K562 (cell line): ENCODE measurements at regions not wholly inside any gene's neighbourhood (a gene's known extent, or its start where the extent isn't known, plus 50 kb on each side); places are given as distances from the start of the nearest gene placed in this dataset.

ENCODE experiments used
- GATAD2A ChIP-seq: fragments of 450-650 bp; IDR thresholded peaks from 2 replicates; pipeline ENCODE4 v1.6.1; 2017
- HNRNPUL1 ChIP-seq: fragments of 200-400 bp; formaldehyde crosslinking; IDR thresholded peaks from 2 replicates; pipeline ENCODE4 v1.6.1; 2017; ENCODE audit warnings: low read length
- MAFF ChIP-seq: IDR thresholded peaks from 2 replicates; pipeline ENCODE4 v1.6.1; 2012; ENCODE audit warnings: low read length, improper control_type of control experiment
- NFATC3 ChIP-seq: fragments of 450-650 bp; IDR thresholded peaks from 2 replicates; pipeline ENCODE4 v1.6.1; 2017; ENCODE audit warnings: mild to moderate bottlenecking
- PKNOX1 ChIP-seq: fragments of 450-650 bp; IDR thresholded peaks from 2 replicates; pipeline ENCODE4 v1.6.1; 2016
- TAL1 ChIP-seq: fragments of 450-650 bp; IDR thresholded peaks from 2 replicates; pipeline ENCODE4 v1.6.1; 2016; ENCODE audit warnings: mild to moderate bottlenecking
- THRAP3 ChIP-seq: fragments of 450-650 bp; IDR thresholded peaks from 2 replicates; pipeline ENCODE4 v1.6.1; 2016; ENCODE audit warnings: mild to moderate bottlenecking, inconsistent platforms, borderline replicate concordance
- ZBTB9 ChIP-seq: fragments of 450-650 bp; formaldehyde crosslinking; IDR thresholded peaks from 2 replicates; pipeline ENCODE4 v1.4.0; 2020; ENCODE audit warnings: mild to moderate bottlenecking, moderate library complexity
- ZNF561 ChIP-seq: fragments of 450-650 bp; formaldehyde crosslinking; conservative IDR thresholded peaks from 2 replicates; pipeline ENCODE4 v1.4.0; 2020; ENCODE audit warnings: mild to moderate bottlenecking, moderate library complexity
- TF ChIP-seq, protein P1 (sequence below), 2 experiments: IDR thresholded peaks; 2 replicates each; pipeline ENCODE4 v1.6.1; 2012; ENCODE audit warnings: improper control_type of control experiment in 2 of 2, low read depth in 2 of 2, low read length in 2 of 2, borderline replicate concordance in 1 of 2

- TF ChIP-seq ZBTB9 (CRISPR knock-in tag) (no peak), TAL1 (no peak), ZNF561 (CRISPR knock-in tag) (no peak), MAFF (no peak), PKNOX1 (no peak), NFATC3 (no peak), HNRNPUL1 (no peak), GATAD2A (no peak), THRAP3 (no peak)
- TF ChIP-seq, protein P1, sequence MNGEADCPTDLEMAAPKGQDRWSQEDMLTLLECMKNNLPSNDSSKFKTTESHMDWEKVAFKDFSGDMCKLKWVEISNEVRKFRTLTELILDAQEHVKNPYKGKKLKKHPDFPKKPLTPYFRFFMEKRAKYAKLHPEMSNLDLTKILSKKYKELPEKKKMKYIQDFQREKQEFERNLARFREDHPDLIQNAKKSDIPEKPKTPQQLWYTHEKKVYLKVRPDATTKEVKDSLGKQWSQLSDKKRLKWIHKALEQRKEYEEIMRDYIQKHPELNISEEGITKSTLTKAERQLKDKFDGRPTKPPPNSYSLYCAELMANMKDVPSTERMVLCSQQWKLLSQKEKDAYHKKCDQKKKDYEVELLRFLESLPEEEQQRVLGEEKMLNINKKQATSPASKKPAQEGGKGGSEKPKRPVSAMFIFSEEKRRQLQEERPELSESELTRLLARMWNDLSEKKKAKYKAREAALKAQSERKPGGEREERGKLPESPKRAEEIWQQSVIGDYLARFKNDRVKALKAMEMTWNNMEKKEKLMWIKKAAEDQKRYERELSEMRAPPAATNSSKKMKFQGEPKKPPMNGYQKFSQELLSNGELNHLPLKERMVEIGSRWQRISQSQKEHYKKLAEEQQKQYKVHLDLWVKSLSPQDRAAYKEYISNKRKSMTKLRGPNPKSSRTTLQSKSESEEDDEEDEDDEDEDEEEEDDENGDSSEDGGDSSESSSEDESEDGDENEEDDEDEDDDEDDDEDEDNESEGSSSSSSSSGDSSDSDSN (IDR thresholded peaks at IDR 0.05; ENCODE audit: borderline replicate concordance in 1 of 2, low read depth in 2 of 2, low read length in 2 of 2) = no peak
Measured at GRCh38 chr18:14924226-14924625, 176.3 kb downstream of the ANKRD30B start (continued).
